Nephron progenitor cell (in vitro differentiated cells): ENCODE measurements at regions not wholly inside any gene's neighbourhood (a gene's known extent, or its start where the extent isn't known, plus 50 kb on each side); places are given as distances from the start of the nearest gene placed in this dataset.

Source experiments
- DNase-seq: peaks from one replicate; pipeline ENCODE4 v3.0.0; 2021
- H3K27ac Mint-ChIP-seq: 2 replicates; pipeline ENCODE4 v1.8.0; 2021; ENCODE audit warnings: mild to moderate bottlenecking, moderate library complexity, mixed read lengths
- H3K27me3 Mint-ChIP-seq: 2 replicates; pipeline ENCODE4 v1.8.0; 2021; ENCODE audit warnings: mild to moderate bottlenecking, low read depth, mixed read lengths; ENCODE audit not compliant: poor library complexity
- H3K36me3 Mint-ChIP-seq: 2 replicates; pipeline ENCODE4 v1.8.0; 2021; ENCODE audit warnings: low read depth, mixed read lengths
- H3K4me1 Mint-ChIP-seq: 2 replicates; pipeline ENCODE4 v1.8.0; 2021; ENCODE audit warnings: mixed read lengths
- H3K4me3 Mint-ChIP-seq: 2 replicates; pipeline ENCODE4 v1.8.0; 2021; ENCODE audit warnings: mild to moderate bottlenecking, moderate library complexity, mixed read lengths
- H3K9me3 Mint-ChIP-seq: 2 replicates; pipeline ENCODE4 v1.8.0; 2021; ENCODE audit warnings: mild to moderate bottlenecking, moderate library complexity, mixed read lengths
- TF ChIP-seq, protein P1 (sequence below): fragments of 200-600 bp; sonication (generic); IDR thresholded peaks from 2 replicates; pipeline ENCODE4 v1.5.0; 2021; ENCODE audit warnings: antibody characterized with exemption

DNA sequence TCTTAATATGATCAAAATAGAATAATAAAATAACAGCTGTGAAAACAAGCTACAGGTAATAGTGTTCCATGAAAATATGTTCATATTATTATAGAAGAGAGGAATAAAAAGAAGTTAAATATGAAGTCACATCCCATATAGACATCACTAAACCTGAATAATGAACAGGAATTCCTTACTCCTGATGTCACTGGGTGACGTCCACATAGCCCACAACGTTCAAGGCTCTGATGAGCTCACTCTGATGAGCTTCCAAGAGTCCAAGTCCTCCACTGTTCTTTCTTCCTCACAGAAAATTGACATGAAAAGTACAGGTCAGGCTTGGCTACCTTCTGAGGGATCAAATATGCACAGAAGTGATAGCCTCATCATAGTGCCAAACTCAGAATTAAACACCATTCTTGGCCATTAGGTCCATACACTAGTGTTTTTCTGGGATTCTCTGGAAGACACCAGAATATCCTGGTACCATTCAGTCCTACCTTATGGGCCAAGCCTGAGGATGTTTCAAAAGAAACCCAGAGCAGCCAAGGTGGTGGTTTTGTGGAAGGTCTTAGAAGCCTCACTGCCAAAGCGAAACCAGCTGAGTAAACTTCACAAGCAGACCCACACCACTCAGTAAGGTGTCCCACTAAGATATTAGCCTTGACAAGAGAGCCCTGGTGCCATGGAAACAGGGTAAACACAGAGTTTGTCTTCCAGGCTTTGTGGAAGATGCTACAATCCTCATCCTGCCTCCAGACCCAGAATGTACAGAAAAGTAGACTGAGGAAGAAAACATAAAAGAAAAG is 138.4 kb upstream of the HHIP start:
- Mint-ChIP-seq H3K27me3 (no peaks in the 10 kb centered on the region), H3K9me3 (no peaks in the 10 kb centered on the region), H3K4me1 (peaks cover 18% of the 10 kb centered on the region), H3K27ac (no peak overlapping the region), H3K4me3 (no peak overlapping the region), H3K36me3 (no peaks in the 10 kb centered on the region)
- TF ChIP-seq, protein P1, sequence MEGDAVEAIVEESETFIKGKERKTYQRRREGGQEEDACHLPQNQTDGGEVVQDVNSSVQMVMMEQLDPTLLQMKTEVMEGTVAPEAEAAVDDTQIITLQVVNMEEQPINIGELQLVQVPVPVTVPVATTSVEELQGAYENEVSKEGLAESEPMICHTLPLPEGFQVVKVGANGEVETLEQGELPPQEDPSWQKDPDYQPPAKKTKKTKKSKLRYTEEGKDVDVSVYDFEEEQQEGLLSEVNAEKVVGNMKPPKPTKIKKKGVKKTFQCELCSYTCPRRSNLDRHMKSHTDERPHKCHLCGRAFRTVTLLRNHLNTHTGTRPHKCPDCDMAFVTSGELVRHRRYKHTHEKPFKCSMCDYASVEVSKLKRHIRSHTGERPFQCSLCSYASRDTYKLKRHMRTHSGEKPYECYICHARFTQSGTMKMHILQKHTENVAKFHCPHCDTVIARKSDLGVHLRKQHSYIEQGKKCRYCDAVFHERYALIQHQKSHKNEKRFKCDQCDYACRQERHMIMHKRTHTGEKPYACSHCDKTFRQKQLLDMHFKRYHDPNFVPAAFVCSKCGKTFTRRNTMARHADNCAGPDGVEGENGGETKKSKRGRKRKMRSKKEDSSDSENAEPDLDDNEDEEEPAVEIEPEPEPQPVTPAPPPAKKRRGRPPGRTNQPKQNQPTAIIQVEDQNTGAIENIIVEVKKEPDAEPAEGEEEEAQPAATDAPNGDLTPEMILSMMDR, result no peak
- no peak for DNase-seq

DNA sequence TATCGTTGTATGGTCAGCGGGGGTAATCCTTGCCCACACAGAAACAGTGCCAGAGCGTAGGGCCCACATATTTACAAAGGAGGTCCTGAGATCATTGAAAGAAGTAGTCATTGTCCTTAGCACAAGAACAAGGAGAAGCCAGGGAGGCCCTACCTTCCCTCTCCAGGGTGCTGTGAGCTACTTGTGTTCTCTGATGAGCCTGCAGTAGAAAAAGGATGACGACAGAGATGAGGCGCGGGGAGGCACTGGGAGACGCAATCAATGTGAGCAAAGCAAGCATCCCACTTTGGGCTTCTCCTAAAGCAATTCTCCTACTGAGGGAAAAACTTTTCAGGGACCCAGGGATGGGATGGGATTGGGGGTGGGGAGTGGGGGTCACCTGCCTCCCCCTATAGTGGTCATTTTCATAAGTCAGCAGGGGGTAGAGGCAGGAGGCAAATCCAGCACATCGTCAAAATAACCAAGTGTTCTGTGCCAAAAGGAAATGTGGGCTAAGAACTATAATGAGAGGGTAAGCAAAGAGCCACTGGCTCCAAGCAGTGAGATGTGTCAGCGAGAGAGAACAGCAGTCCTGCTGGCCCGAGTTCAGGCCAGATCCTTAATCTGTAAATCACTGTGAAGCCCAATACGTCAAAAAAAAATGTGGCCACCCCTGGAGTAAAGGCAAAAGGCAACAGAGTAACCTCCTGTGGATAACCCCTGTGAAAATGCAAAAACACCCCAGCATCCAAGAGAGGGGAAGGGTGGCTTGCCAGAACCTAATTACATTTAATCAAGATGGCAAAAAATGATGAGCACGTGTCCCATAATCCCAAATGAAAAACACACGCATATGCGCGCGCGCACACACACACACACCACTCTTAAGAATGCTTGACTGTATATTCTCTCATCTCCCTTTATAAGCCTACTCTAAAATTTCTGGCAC is 136.6 kb upstream of the HHIP start:
- TF ChIP-seq, protein P1, result no peak
- Mint-ChIP-seq H3K27ac (peak overlapping the region; percentile 81), H3K9me3 (no peaks in the 10 kb centered on the region), H3K27me3 (no peaks in the 10 kb centered on the region), H3K36me3 (no peaks in the 10 kb centered on the region), H3K4me3 (no peak overlapping the region), H3K4me1 (peaks cover 26% of the 10 kb centered on the region)
- DNase-seq, result no peak

DNA sequence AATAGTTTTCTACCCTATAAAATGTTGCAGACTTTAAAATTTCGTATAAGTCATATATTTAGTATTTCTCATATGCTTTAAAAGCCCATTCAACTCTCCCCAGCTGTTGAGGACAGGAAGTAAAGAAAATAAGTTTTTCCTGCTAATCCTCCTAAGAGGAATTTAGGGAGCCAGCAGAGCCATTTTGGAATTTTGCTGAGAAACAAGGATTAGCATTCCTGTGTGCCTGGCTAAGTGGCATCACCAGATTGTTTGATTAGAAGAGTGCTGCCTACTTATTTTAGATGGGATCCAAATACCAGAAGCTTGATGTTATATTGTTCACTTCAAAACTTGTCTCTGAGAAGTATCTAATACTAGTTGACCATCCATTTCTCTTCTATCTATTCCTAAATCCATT is 131.2 kb upstream of the HHIP start:
- no peak for DNase-seq
- Mint-ChIP-seq H3K27me3 (no peaks in the 10 kb centered on the region), H3K9me3 (no peaks in the 10 kb centered on the region), H3K27ac (no peak overlapping the region), H3K4me3 (no peak overlapping the region), H3K36me3 (no peaks in the 10 kb centered on the region), H3K4me1 (peaks cover 20% of the 10 kb centered on the region)
- TF ChIP-seq, protein P1, result no peak

DNA sequence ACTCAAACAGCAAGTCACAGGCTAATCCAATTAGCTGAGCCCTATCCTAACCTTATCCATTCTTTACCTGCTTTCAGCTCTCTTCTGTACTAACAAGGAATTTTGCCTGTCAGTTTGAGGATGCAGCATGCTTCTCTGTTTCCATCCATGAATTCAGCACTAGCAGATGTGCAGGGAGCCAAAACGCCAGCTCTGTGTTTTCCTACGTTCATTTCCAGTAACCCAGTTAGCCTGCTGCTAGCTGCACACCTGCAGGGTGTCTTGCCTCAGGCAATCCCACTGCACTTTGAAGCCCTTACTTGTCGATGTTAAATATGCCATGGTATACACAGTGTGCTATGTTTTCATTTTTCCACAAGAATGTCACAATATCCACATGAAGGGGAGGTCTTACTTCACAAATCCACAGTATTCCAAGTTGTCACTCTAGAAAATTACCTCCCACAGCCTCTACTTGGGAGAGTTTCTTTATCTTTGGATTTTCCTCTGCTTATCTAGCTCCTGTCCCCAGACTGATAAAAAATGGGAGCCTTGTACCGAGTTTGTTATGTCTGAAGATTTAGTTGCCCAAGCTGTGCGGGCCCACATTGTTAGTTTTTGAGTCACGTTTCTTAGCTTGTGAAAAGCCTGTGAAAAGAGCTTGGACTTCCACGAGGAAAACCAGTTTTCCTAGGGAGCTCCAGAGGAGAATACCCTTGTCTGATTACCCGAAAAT is 127.6 kb upstream of the HHIP start:
- Mint-ChIP-seq H3K9me3 (peaks cover 6% of the 10 kb centered on the region), H3K36me3 (no peaks in the 10 kb centered on the region), H3K4me3 (no peak overlapping the region), H3K4me1 (peaks cover 11% of the 10 kb centered on the region), H3K27me3 (no peaks in the 10 kb centered on the region), H3K27ac (no peak overlapping the region)
- DNase-seq, result no peak
- TF ChIP-seq, protein P1, result no peak

DNA sequence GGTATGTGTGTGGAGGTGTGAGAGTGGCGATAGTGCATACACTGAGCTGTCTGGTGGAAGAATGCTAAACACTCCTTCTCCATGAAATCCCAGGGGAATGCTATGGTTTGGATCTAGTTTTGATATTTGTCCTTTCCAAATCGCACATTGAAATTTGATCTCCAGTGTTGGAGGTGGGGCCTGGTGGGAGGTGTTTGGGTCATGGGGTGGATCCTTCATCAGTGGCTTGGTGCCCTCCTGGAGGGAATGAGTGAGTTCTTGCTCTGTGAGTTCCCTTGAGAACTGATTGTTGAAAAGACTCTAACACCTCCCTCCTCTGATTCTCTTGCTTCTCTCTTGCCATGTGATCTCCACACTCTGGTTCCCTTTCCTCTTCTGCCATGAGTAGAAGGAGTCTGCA is 114.1 kb upstream of the HHIP start:
- no peak for DNase-seq
- Mint-ChIP-seq H3K36me3 (no peaks in the 10 kb centered on the region), H3K27ac (no peak overlapping the region), H3K27me3 (no peaks in the 10 kb centered on the region), H3K4me3 (no peak overlapping the region), H3K9me3 (peaks cover 3% of the 10 kb centered on the region), H3K4me1 (peaks cover 25% of the 10 kb centered on the region)
- TF ChIP-seq, protein P1, result no peak
